ENCODE measurements at regions not wholly inside any gene's neighbourhood (a gene's known extent, or its start where the extent isn't known, plus 50 kb on each side); places are given as distances from the start of the nearest gene placed in this dataset.

- H2AFZ ChIP-seq (ENCODE audit: low read length) = no peak overlapping the region
- no peak overlapping the region for H3K4me2 ChIP-seq (ENCODE audit: low read depth, low read length, poor library complexity, severe bottlenecking)
- no peaks in the 10 kb centered on the region for H3K27me3 ChIP-seq (ENCODE audit: insufficient read depth, low read length, poor library complexity, severe bottlenecking)
- H4K20me1 ChIP-seq (ENCODE audit: insufficient read depth, low read length, poor library complexity, severe bottlenecking) = no peaks in the 10 kb centered on the region
- H3K36me3 ChIP-seq (ENCODE audit: insufficient read depth, low read length) = no peaks in the 10 kb centered on the region
- H3K9me2 ChIP-seq (replicated peaks; ENCODE audit: low read depth, low read length) = no peaks in the 10 kb centered on the region
- no peaks in the 10 kb centered on the region for H3K79me2 ChIP-seq (ENCODE audit: insufficient read depth, low read length)
- H3F3A ChIP-seq (ENCODE audit: low read depth) = no peaks in the 10 kb centered on the region
- TF ChIP-seq EZH2phosphoT487 (IDR thresholded peaks at IDR 0.05; ENCODE audit: borderline replicate concordance) (no peak), CTCF (conservative IDR thresholded peaks at IDR 0.05; ENCODE audit: low read length) (no peak)
- no peak overlapping the region for H3K4me3 ChIP-seq (ENCODE audit: low read length, poor library complexity, severe bottlenecking)
- H3K4me1 ChIP-seq (ENCODE audit: insufficient read depth, low read length, poor library complexity, severe bottlenecking) = no peaks in the 10 kb centered on the region
- no peak overlapping the region for H3K9ac ChIP-seq (ENCODE audit: low read depth, low read length, poor library complexity, severe bottlenecking)
- no peaks in the 10 kb centered on the region for H3K9me3 ChIP-seq (ENCODE audit: insufficient read depth, low read depth, low read length)
Observed at GRCh38 chr7:81297317-81297716, 378.5 kb upstream of the SEMA3C start.

DNA sequence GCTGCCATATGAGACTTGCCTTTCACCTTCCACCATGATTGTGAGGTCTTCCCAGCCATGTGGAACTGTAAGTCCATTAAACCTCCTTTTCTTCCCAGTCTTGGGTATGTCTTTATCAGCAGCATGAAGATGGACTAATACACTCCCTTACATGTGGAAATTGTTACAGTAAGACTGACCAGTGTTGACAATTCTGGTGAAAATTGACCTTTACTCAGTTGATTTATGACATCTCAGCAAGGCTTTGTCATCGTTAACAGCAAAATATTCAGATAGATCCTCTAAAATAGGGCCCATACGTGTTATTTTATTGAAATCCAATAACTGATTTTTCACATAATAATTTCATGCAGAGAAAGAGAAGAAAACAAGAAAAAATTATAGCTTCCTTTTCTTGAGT is 377.9 kb upstream of the SEMA3C start:
- H3K79me2 ChIP-seq (ENCODE audit: insufficient read depth, low read length) = no peaks in the 10 kb centered on the region
- H3F3A ChIP-seq (ENCODE audit: low read depth) = no peaks in the 10 kb centered on the region
- H3K4me2 ChIP-seq (ENCODE audit: low read depth, low read length, poor library complexity, severe bottlenecking) = no peak overlapping the region
- no peak overlapping the region for H2AFZ ChIP-seq (ENCODE audit: low read length)
- TF ChIP-seq EZH2phosphoT487 (IDR thresholded peaks at IDR 0.05; ENCODE audit: borderline replicate concordance) (no peak), CTCF (conservative IDR thresholded peaks at IDR 0.05; ENCODE audit: low read length) (no peak)
- no peaks in the 10 kb centered on the region for H3K27me3 ChIP-seq (ENCODE audit: insufficient read depth, low read length, poor library complexity, severe bottlenecking)
- no peaks in the 10 kb centered on the region for H4K20me1 ChIP-seq (ENCODE audit: insufficient read depth, low read length, poor library complexity, severe bottlenecking)
- H3K9me2 ChIP-seq (replicated peaks; ENCODE audit: low read depth, low read length) = no peaks in the 10 kb centered on the region
- no peaks in the 10 kb centered on the region for H3K4me1 ChIP-seq (ENCODE audit: insufficient read depth, low read length, poor library complexity, severe bottlenecking)
- H3K9ac ChIP-seq (ENCODE audit: low read depth, low read length, poor library complexity, severe bottlenecking) = no peak overlapping the region
- H3K36me3 ChIP-seq (ENCODE audit: insufficient read depth, low read length) = no peaks in the 10 kb centered on the region
- no peak overlapping the region for H3K4me3 ChIP-seq (ENCODE audit: low read length, poor library complexity, severe bottlenecking)
- no peaks in the 10 kb centered on the region for H3K9me3 ChIP-seq (ENCODE audit: insufficient read depth, low read depth, low read length)

DNA sequence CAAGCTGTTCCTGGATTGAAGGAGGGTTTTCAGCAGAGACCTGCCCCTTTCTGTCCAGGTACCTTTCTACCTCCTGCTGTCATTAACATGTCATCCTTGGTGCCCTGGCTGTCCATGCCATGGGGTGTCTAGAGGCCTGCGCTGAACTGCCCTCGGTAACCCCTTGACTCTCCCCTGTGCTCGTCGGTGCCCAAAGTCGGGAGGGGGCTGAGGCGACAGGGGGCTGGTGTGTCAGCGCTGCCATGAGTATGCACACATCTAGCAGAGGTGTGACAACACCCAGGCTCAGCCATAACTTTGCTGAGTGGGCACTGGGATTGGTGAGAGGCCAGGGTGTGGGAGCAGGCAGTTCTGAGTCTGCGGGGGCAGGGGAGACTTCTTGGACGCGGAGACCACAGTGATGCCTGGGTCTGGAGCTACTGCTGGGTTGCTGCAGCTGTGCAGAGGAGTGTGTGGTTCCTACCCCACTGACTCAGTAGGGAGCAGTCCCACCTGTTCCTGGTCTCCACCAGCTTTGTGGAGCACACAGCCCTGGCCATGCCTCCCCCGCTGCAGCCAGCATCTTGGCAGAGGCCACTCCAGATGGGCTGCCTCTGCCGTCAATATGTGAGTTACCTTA is 376.2 kb upstream of the SEMA3C start:
- Histone ChIP-seq H3K4me2 (ENCODE audit: low read depth, low read length, poor library complexity, severe bottlenecking) (no peak overlapping the region), H3K36me3 (ENCODE audit: insufficient read depth, low read length) (no peaks in the 10 kb centered on the region), H3K9ac (ENCODE audit: low read depth, low read length, poor library complexity, severe bottlenecking) (no peak overlapping the region), H3K4me3 (ENCODE audit: low read length, poor library complexity, severe bottlenecking) (no peak overlapping the region), H3K9me2 (replicated peaks; ENCODE audit: low read depth, low read length) (no peaks in the 10 kb centered on the region), H3K9me3 (ENCODE audit: insufficient read depth, low read depth, low read length) (no peaks in the 10 kb centered on the region), H4K20me1 (ENCODE audit: insufficient read depth, low read length, poor library complexity, severe bottlenecking) (no peaks in the 10 kb centered on the region), H3F3A (ENCODE audit: low read depth) (no peaks in the 10 kb centered on the region), H2AFZ (ENCODE audit: low read length) (no peak overlapping the region), H3K27me3 (ENCODE audit: insufficient read depth, low read length, poor library complexity, severe bottlenecking) (no peaks in the 10 kb centered on the region), H3K4me1 (ENCODE audit: insufficient read depth, low read length, poor library complexity, severe bottlenecking) (no peaks in the 10 kb centered on the region), H3K79me2 (ENCODE audit: insufficient read depth, low read length) (no peaks in the 10 kb centered on the region)
- TF ChIP-seq CTCF (conservative IDR thresholded peaks at IDR 0.05; ENCODE audit: low read length) (no peak), EZH2phosphoT487 (IDR thresholded peaks at IDR 0.05; ENCODE audit: borderline replicate concordance) (no peak)
